H1 (cell line): ENCODE measurements at regions not wholly inside any gene's neighbourhood (a gene's known extent, or its start where the extent isn't known, plus 50 kb on each side); places are given as distances from the start of the nearest gene placed in this dataset.

Source experiments
- BCL11A ChIP-seq, 2 experiments: IDR thresholded peaks; one replicate each; pipeline ENCODE4 v1.6.1; 2011; ENCODE audit warnings: low read depth in 2 of 2, low read length in 2 of 2, mild to moderate bottlenecking in 2 of 2
- CTBP2 ChIP-seq: IDR thresholded peaks from 2 replicates; pipeline ENCODE4 v1.7.0; 2011; ENCODE audit warnings: borderline replicate concordance, mild to moderate bottlenecking, moderate library complexity, mixed read lengths, low read length; ENCODE audit not compliant: insufficient read depth, insufficient read length
- GABPA ChIP-seq: IDR thresholded peaks from 2 replicates; pipeline ENCODE4 v1.6.1; 2011; ENCODE audit warnings: mild to moderate bottlenecking, low read length, moderate library complexity, borderline replicate concordance; ENCODE audit not compliant: insufficient read depth
- MAFK ChIP-seq: IDR thresholded peaks from 2 replicates; pipeline ENCODE4 v1.6.1; 2012; ENCODE audit warnings: low read depth, mild to moderate bottlenecking, improper control_type of control experiment, low read length
- POLR2A ChIP-seq, 2 experiments: IDR thresholded peaks; 1 replicate in 1 of 2; 2 replicates in 1 of 2; pipeline ENCODE4 v1.6.1; 2011; ENCODE audit warnings: low read depth in 2 of 2, low read length in 2 of 2, mild to moderate bottlenecking in 2 of 2; ENCODE audit errors: control extremely low read depth in 1 of 2
- TCF12 ChIP-seq: IDR thresholded peaks from 2 replicates; pipeline ENCODE4 v1.6.1; 2011; ENCODE audit warnings: low read depth, mild to moderate bottlenecking, low read length
- TF ChIP-seq, protein P1 (sequence below): fragments of 300-600 bp; sonication (generic); IDR thresholded peaks from 2 replicates; pipeline ENCODE4 v1.7.1; 2012; ENCODE audit warnings: low read length, moderate library complexity, mild to moderate bottlenecking, inconsistent platforms; ENCODE audit not compliant: insufficient replicate concordance

DNA sequence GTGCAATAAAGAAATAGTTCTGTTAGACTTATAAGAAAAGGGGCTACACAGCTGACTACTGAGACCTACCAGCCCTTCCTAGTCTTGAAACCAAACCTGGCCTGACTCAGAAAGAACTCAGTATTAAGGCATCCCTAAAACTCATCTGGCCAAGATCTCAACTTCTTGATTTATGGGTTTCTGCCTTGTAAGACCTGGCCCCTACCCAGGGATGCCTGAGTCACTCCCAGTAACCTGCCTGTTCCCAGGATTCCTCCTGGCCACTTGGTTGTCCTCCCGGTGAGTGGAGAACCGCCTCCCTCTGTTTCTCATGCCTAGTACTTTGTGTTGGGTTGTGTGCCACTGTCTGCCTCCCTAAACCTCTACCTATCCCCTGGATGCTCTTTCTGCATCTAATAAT lies 189.4 kb upstream of the PREP start (continued):
- TF ChIP-seq, protein P1, sequence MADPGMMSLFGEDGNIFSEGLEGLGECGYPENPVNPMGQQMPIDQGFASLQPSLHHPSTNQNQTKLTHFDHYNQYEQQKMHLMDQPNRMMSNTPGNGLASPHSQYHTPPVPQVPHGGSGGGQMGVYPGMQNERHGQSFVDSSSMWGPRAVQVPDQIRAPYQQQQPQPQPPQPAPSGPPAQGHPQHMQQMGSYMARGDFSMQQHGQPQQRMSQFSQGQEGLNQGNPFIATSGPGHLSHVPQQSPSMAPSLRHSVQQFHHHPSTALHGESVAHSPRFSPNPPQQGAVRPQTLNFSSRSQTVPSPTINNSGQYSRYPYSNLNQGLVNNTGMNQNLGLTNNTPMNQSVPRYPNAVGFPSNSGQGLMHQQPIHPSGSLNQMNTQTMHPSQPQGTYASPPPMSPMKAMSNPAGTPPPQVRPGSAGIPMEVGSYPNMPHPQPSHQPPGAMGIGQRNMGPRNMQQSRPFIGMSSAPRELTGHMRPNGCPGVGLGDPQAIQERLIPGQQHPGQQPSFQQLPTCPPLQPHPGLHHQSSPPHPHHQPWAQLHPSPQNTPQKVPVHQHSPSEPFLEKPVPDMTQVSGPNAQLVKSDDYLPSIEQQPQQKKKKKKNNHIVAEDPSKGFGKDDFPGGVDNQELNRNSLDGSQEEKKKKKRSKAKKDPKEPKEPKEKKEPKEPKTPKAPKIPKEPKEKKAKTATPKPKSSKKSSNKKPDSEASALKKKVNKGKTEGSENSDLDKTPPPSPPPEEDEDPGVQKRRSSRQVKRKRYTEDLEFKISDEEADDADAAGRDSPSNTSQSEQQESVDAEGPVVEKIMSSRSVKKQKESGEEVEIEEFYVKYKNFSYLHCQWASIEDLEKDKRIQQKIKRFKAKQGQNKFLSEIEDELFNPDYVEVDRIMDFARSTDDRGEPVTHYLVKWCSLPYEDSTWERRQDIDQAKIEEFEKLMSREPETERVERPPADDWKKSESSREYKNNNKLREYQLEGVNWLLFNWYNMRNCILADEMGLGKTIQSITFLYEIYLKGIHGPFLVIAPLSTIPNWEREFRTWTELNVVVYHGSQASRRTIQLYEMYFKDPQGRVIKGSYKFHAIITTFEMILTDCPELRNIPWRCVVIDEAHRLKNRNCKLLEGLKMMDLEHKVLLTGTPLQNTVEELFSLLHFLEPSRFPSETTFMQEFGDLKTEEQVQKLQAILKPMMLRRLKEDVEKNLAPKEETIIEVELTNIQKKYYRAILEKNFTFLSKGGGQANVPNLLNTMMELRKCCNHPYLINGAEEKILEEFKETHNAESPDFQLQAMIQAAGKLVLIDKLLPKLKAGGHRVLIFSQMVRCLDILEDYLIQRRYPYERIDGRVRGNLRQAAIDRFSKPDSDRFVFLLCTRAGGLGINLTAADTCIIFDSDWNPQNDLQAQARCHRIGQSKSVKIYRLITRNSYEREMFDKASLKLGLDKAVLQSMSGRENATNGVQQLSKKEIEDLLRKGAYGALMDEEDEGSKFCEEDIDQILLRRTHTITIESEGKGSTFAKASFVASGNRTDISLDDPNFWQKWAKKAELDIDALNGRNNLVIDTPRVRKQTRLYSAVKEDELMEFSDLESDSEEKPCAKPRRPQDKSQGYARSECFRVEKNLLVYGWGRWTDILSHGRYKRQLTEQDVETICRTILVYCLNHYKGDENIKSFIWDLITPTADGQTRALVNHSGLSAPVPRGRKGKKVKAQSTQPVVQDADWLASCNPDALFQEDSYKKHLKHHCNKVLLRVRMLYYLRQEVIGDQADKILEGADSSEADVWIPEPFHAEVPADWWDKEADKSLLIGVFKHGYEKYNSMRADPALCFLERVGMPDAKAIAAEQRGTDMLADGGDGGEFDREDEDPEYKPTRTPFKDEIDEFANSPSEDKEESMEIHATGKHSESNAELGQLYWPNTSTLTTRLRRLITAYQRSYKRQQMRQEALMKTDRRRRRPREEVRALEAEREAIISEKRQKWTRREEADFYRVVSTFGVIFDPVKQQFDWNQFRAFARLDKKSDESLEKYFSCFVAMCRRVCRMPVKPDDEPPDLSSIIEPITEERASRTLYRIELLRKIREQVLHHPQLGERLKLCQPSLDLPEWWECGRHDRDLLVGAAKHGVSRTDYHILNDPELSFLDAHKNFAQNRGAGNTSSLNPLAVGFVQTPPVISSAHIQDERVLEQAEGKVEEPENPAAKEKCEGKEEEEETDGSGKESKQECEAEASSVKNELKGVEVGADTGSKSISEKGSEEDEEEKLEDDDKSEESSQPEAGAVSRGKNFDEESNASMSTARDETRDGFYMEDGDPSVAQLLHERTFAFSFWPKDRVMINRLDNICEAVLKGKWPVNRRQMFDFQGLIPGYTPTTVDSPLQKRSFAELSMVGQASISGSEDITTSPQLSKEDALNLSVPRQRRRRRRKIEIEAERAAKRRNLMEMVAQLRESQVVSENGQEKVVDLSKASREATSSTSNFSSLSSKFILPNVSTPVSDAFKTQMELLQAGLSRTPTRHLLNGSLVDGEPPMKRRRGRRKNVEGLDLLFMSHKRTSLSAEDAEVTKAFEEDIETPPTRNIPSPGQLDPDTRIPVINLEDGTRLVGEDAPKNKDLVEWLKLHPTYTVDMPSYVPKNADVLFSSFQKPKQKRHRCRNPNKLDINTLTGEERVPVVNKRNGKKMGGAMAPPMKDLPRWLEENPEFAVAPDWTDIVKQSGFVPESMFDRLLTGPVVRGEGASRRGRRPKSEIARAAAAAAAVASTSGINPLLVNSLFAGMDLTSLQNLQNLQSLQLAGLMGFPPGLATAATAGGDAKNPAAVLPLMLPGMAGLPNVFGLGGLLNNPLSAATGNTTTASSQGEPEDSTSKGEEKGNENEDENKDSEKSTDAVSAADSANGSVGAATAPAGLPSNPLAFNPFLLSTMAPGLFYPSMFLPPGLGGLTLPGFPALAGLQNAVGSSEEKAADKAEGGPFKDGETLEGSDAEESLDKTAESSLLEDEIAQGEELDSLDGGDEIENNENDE: no peak
- TF ChIP-seq GABPA (no peak), MAFK (no peak), CTBP2 (no peak), POLR2A (IDR thresholded peaks at IDR 0.05; ENCODE audit: control extremely low read depth in 1 of 2, low read depth in 2 of 2, low read length in 2 of 2) (no peak), TCF12 (no peak), BCL11A (IDR thresholded peaks at IDR 0.05; ENCODE audit: low read depth in 2 of 2, low read length in 2 of 2) (no peak)
